Lower leg skin (tissue), 3 donors: ENCODE measurements at regions not wholly inside any gene's neighbourhood (a gene's known extent, or its start where the extent isn't known, plus 50 kb on each side); places are given as distances from the start of the nearest gene placed in this dataset.

ENCODE experiments used
- CTCF ChIP-seq, 3 donors: fragments of 450-650 bp; IDR thresholded peaks; one replicate each; pipeline ENCODE4 v1.5.1; 2016; ENCODE audit warnings: antibody characterized with exemption in 3 of 3, mild to moderate bottlenecking in 3 of 3, moderate library complexity in 2 of 3
- POLR2A ChIP-seq, 2 donors: fragments of 450-650 bp; IDR thresholded peaks; one replicate each; pipeline ENCODE4 v1.6.1; 2016 to 2017; ENCODE audit warnings: antibody characterized with exemption in 2 of 2, mild to moderate bottlenecking in 1 of 2, moderate library complexity in 1 of 2

GRCh38 chr5:12885018-12885417 lies 980.8 kb upstream of the CTNND2 start:
- no peak for TF ChIP-seq CTCF (IDR thresholded peaks at IDR 0.05)
- TF ChIP-seq POLR2A (IDR thresholded peaks at IDR 0.05) = no peak
